SK-N-SH treated with all-trans-retinoic acid at 6 μM for 48 hours (cell line): ENCODE measurements at regions not wholly inside any gene's neighbourhood (a gene's known extent, or its start where the extent isn't known, plus 50 kb on each side); places are given as distances from the start of the nearest gene placed in this dataset.

Source experiments
- ATAC-seq: fragments of 200-7000 bp; cut with Tn5 transposase; 3 replicates; pipeline ENCODE4 v1.9.1; 2020; ENCODE audit warnings: mild to moderate bottlenecking, moderate library complexity
- CSDC2 ChIP-seq: fragments of 250-450 bp; sonication (Bioruptor Pico); IDR thresholded peaks from 2 replicates; pipeline ENCODE4 v1.5.0; 2020; ENCODE audit warnings: mild to moderate bottlenecking, moderate library complexity
- ESRRG ChIP-seq: fragments of 250-450 bp; sonication (Bioruptor Pico); IDR thresholded peaks from 2 replicates; pipeline ENCODE4 v1.6.1; 2021; ENCODE audit warnings: mild to moderate bottlenecking
- GLIS3 ChIP-seq: fragments of 250-450 bp; sonication (Bioruptor Pico); IDR thresholded peaks from 2 replicates; pipeline ENCODE4 v1.5.0; 2020; ENCODE audit warnings: mild to moderate bottlenecking, moderate library complexity
- OSR1 ChIP-seq: fragments of 250-450 bp; sonication (Bioruptor Pico); IDR thresholded peaks from 2 replicates; pipeline ENCODE4 v1.8.0; 2022; ENCODE audit warnings: moderate library complexity, mild to moderate bottlenecking, inconsistent platforms
- PPARA ChIP-seq: fragments of 250-450 bp; sonication (Bioruptor Pico); IDR thresholded peaks from 2 replicates; pipeline ENCODE4 v1.5.0; 2020; ENCODE audit warnings: mild to moderate bottlenecking, borderline replicate concordance
- RARB ChIP-seq: fragments of 250-450 bp; sonication (Bioruptor Pico); IDR thresholded peaks from 2 replicates; pipeline ENCODE4 v1.8.0; 2021; ENCODE audit warnings: mild to moderate bottlenecking, moderate library complexity
- SNAI2 ChIP-seq: fragments of 250-450 bp; sonication (Bioruptor Pico); IDR thresholded peaks from 2 replicates; pipeline ENCODE4 v1.5.0; 2020; ENCODE audit warnings: mild to moderate bottlenecking, moderate library complexity
- TCF4 ChIP-seq: fragments of 250-450 bp; sonication (Bioruptor Pico); IDR thresholded peaks from 2 replicates; pipeline ENCODE4 v1.8.0; 2021; ENCODE audit warnings: mild to moderate bottlenecking, moderate library complexity, borderline replicate concordance
- ZC3H10 ChIP-seq: fragments of 250-450 bp; sonication (Bioruptor Pico); IDR thresholded peaks from 2 replicates; pipeline ENCODE4 v1.5.1; 2021; ENCODE audit warnings: mild to moderate bottlenecking, moderate library complexity
- ZFP3 ChIP-seq: fragments of 250-450 bp; sonication (Bioruptor Pico); IDR thresholded peaks from 2 replicates; pipeline ENCODE4 v1.5.0; 2020; ENCODE audit warnings: mild to moderate bottlenecking, moderate library complexity
- ZFP30 ChIP-seq: fragments of 450-650 bp; formaldehyde crosslinking; IDR thresholded peaks from 2 replicates; pipeline ENCODE4 v1.5.0; 2022; ENCODE audit warnings: mild to moderate bottlenecking, moderate library complexity
- ZNF565 ChIP-seq: fragments of 450-650 bp; formaldehyde crosslinking; conservative IDR thresholded peaks from 2 replicates; pipeline ENCODE4 v1.5.0; 2020; ENCODE audit warnings: low read depth, mild to moderate bottlenecking, moderate library complexity
- ZNF70 ChIP-seq: fragments of 450-650 bp; formaldehyde crosslinking; IDR thresholded peaks from 2 replicates; pipeline ENCODE4 v1.5.0; 2020; ENCODE audit warnings: mild to moderate bottlenecking, moderate library complexity
- ZNF8 ChIP-seq: fragments of 450-650 bp; formaldehyde crosslinking; IDR thresholded peaks from 2 replicates; pipeline ENCODE4 v1.5.0; 2020; ENCODE audit warnings: mild to moderate bottlenecking, moderate library complexity
- TF ChIP-seq, protein P1 (sequence below): fragments of 250-450 bp; sonication (Bioruptor Pico); IDR thresholded peaks from 2 replicates; pipeline ENCODE4 v1.5.1; 2021; ENCODE audit warnings: mild to moderate bottlenecking, moderate library complexity
- TF ChIP-seq, protein P2 (sequence below): fragments of 250-450 bp; sonication (Bioruptor Pico); IDR thresholded peaks from 2 replicates; pipeline ENCODE4 v1.8.0; 2020; ENCODE audit warnings: mild to moderate bottlenecking, moderate library complexity, borderline replicate concordance
- TF ChIP-seq, protein P3 (sequence below): fragments of 250-450 bp; sonication (Bioruptor Pico); IDR thresholded peaks from 2 replicates; pipeline ENCODE4 v1.8.0; 2021; ENCODE audit warnings: low read depth, mild to moderate bottlenecking, moderate library complexity, borderline replicate concordance
- TF ChIP-seq, protein P4 (sequence below): fragments of 250-450 bp; sonication (Bioruptor Pico); IDR thresholded peaks from 2 replicates; pipeline ENCODE4 v1.5.1; 2020; ENCODE audit warnings: low read depth, mild to moderate bottlenecking, moderate library complexity
- TF ChIP-seq, protein P5 (sequence below): fragments of 250-450 bp; sonication (Bioruptor Pico); IDR thresholded peaks from 2 replicates; pipeline ENCODE4 v1.5.0; 2020; ENCODE audit warnings: mild to moderate bottlenecking, moderate library complexity

DNA sequence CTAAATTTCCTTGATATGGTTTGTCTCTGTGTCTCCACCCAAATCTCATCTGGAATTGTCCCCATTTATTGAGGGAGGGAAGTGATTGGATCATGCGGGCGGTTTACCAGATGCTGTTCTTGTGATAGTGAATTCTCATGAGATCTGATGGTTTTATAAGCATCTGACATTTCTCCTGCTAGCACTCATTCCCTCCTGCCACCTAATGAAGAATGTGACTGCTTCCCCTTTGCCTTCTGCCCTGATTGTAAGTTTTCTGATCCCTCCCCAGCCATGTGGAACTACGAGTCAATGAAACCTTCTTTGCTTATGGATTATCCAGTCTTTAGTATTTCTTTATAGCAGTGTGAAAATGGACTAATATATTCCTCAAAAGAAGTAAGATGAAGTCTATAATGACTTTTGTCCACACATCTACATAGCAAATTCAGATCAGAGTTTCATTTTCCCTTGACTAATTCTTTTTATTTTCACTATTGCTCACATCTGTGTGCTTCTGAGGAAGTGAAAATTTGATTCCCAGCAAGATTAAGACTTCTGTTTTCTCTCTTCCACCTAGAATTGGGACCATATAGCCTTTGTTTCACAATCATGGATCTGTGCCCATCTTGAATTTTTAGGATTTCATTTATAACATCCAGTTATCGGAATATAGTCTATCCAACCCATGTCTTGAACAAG, 393.5 kb downstream of the DMAC1 start:
- TF ChIP-seq, protein P1, sequence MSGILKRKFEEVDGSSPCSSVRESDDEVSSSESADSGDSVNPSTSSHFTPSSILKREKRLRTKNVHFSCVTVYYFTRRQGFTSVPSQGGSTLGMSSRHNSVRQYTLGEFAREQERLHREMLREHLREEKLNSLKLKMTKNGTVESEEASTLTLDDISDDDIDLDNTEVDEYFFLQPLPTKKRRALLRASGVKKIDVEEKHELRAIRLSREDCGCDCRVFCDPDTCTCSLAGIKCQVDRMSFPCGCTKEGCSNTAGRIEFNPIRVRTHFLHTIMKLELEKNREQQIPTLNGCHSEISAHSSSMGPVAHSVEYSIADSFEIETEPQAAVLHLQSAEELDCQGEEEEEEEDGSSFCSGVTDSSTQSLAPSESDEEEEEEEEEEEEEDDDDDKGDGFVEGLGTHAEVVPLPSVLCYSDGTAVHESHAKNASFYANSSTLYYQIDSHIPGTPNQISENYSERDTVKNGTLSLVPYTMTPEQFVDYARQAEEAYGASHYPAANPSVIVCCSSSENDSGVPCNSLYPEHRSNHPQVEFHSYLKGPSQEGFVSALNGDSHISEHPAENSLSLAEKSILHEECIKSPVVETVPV (CRISPR knock-in tag): no peak
- no peak for ATAC-seq

DNA sequence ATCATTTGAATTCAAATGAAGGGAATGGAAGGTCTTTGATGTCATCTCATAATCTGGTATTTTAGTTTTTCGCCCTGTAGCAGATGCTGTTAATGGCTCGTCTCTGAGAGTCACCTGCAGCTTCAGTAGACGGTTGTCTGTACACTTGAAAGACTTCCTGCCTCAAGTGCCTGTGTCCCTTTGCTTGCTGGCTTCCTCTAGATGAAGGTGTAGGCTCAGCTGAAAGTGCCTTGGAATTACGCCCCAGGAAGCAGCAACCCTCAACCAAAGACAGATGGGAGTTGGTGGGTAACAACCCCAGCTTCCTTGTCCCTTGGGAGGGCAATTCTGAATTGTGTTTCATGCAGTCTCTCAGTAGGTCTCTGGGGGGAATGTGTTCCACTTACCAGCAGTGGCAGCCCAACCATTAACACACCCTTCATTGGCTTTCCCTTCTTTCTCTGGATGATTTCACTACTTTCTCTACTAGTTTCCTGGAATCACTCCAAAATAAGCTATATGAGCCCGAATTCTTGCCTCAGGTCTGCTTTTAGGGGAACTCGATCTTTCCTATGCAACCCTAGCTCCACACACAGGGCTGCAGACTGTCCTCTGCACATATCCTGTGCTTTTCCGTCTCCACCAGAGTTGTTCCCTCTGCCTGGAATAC, 395.6 kb downstream of the DMAC1 start:
- ATAC-seq: no peak
- TF ChIP-seq CSDC2 (CRISPR knock-in tag): no peak
- TF ChIP-seq OSR1: no peak
- TF ChIP-seq ZNF565 (CRISPR knock-in tag): no peak
- TF ChIP-seq PPARA (CRISPR knock-in tag): no peak
- TF ChIP-seq, all 23 proteins: peak for 0

DNA sequence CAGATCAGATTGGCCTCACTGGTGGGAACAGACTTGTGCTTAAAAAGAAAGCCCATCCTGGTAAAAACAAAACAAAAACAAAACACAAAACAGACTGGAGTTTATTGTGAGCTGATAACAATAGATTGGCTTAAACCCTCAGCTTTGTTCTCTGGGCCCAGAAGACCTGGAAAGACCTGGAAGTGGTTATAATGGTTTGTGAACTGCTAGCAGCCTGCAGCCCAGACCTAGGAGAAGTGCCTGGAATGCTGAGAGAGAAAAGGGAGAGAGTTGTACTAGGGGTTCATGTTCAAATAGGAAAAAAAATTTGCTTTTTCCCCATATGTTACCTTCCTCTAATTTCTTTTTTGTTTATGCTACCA, 396.6 kb downstream of the DMAC1 start:
- TF ChIP-seq OSR1 (no peak), ZNF70 (CRISPR knock-in tag) (no peak), RARB (CRISPR knock-in tag) (no peak), GLIS3 (CRISPR knock-in tag) (no peak), ZC3H10 (CRISPR knock-in tag) (no peak), TCF4 (no peak), ZNF8 (CRISPR knock-in tag) (no peak)
- TF ChIP-seq, protein P2, sequence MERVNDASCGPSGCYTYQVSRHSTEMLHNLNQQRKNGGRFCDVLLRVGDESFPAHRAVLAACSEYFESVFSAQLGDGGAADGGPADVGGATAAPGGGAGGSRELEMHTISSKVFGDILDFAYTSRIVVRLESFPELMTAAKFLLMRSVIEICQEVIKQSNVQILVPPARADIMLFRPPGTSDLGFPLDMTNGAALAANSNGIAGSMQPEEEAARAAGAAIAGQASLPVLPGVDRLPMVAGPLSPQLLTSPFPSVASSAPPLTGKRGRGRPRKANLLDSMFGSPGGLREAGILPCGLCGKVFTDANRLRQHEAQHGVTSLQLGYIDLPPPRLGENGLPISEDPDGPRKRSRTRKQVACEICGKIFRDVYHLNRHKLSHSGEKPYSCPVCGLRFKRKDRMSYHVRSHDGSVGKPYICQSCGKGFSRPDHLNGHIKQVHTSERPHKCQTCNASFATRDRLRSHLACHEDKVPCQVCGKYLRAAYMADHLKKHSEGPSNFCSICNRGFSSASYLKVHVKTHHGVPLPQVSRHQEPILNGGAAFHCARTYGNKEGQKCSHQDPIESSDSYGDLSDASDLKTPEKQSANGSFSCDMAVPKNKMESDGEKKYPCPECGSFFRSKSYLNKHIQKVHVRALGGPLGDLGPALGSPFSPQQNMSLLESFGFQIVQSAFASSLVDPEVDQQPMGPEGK (CRISPR knock-in tag): no peak
- TF ChIP-seq, protein P3, sequence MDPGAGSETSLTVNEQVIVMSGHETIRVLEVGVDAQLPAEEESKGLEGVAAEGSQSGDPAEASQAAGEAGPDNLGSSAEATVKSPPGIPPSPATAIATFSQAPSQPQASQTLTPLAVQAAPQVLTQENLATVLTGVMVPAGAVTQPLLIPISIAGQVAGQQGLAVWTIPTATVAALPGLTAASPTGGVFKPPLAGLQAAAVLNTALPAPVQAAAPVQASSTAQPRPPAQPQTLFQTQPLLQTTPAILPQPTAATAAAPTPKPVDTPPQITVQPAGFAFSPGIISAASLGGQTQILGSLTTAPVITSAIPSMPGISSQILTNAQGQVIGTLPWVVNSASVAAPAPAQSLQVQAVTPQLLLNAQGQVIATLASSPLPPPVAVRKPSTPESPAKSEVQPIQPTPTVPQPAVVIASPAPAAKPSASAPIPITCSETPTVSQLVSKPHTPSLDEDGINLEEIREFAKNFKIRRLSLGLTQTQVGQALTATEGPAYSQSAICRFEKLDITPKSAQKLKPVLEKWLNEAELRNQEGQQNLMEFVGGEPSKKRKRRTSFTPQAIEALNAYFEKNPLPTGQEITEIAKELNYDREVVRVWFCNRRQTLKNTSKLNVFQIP (CRISPR knock-in tag): no peak
- no peak for ATAC-seq

DNA sequence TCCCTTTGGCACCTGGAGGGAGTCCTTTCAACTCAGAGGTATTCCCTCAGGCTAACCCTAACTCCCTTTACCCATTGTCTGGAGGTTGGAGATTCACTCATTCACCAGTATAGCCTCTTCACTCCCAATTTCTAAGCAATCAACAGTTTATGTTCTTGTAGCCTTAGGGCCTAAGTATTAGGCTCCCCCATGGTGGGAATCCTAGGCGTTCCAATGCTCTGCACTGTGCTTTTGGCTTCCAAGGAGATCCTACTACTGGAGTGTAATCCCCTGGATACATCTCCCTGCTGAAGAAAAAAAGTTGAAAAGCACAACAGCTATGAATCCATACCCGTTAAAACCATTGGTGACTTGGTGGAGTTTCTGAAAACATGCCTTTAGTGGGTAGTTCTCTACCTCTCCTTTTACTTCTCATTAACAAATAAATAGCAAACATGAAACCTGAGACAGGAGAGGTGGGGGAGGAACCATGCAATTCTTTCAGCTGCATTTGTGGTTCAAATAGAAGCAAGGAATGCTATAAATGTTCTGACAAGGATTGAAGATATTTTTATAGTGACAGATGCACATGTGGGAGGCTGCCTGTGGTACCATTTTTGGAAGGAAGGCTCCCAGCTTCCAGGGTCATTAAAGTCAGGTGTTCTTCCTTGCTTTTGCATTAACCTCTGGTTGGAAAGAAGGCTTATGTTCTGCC, 397.1 kb downstream of the DMAC1 start:
- peak; percentile 53 for ATAC-seq

DNA sequence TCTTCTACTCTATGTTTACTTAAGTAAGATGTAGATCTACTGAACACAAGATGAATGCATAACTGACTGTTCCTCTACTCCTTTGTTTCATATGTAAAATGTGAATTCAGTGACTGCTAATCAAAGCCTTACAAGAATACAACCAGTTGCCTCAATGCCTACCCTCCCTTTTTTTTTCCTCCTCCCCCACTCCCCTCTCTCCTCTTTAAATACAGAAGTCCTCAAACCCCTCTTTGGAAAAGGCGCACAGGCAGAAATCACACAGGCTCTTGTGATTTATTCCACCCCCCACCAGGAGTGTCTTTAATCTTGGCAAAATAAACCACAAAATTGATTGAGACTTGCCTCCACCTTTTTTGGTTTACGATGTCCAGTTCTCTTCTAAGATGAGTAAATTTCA, 398.5 kb downstream of the DMAC1 start:
- ATAC-seq: no peak
- TF ChIP-seq ZNF70 (CRISPR knock-in tag): no peak
- TF ChIP-seq, protein P1 (CRISPR knock-in tag): no peak
- TF ChIP-seq SNAI2 (CRISPR knock-in tag): no peak
- no peak for TF ChIP-seq ZFP3
- TF ChIP-seq, protein P4, sequence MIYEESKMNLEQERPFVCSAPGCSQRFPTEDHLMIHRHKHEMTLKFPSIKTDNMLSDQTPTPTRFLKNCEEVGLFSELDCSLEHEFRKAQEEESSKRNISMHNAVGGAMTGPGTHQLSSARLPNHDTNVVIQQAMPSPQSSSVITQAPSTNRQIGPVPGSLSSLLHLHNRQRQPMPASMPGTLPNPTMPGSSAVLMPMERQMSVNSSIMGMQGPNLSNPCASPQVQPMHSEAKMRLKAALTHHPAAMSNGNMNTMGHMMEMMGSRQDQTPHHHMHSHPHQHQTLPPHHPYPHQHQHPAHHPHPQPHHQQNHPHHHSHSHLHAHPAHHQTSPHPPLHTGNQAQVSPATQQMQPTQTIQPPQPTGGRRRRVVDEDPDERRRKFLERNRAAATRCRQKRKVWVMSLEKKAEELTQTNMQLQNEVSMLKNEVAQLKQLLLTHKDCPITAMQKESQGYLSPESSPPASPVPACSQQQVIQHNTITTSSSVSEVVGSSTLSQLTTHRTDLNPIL (CRISPR knock-in tag): no peak
- no peak for TF ChIP-seq ZFP30 (CRISPR knock-in tag)
- no peak for TF ChIP-seq GLIS3 (CRISPR knock-in tag)
- no peak for TF ChIP-seq ZNF565 (CRISPR knock-in tag)
- no peak for TF ChIP-seq TCF4
- no peak for TF ChIP-seq ESRRG
- no peak for TF ChIP-seq PPARA (CRISPR knock-in tag)
- TF ChIP-seq ZNF8 (CRISPR knock-in tag): no peak
- TF ChIP-seq, protein P5, sequence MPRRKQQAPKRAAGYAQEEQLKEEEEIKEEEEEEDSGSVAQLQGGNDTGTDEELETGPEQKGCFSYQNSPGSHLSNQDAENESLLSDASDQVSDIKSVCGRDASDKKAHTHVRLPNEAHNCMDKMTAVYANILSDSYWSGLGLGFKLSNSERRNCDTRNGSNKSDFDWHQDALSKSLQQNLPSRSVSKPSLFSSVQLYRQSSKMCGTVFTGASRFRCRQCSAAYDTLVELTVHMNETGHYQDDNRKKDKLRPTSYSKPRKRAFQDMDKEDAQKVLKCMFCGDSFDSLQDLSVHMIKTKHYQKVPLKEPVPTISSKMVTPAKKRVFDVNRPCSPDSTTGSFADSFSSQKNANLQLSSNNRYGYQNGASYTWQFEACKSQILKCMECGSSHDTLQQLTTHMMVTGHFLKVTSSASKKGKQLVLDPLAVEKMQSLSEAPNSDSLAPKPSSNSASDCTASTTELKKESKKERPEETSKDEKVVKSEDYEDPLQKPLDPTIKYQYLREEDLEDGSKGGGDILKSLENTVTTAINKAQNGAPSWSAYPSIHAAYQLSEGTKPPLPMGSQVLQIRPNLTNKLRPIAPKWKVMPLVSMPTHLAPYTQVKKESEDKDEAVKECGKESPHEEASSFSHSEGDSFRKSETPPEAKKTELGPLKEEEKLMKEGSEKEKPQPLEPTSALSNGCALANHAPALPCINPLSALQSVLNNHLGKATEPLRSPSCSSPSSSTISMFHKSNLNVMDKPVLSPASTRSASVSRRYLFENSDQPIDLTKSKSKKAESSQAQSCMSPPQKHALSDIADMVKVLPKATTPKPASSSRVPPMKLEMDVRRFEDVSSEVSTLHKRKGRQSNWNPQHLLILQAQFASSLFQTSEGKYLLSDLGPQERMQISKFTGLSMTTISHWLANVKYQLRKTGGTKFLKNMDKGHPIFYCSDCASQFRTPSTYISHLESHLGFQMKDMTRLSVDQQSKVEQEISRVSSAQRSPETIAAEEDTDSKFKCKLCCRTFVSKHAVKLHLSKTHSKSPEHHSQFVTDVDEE (CRISPR knock-in tag): no peak
- no peak for TF ChIP-seq ZC3H10 (CRISPR knock-in tag)

More for the DNA sequence above, 397.1 kb downstream of the DMAC1 start:
- TF ChIP-seq RARB (CRISPR knock-in tag): no peak
- TF ChIP-seq ZNF565 (CRISPR knock-in tag): no peak
